COR-L47 (cell line): ENCODE measurements at regions not wholly inside any gene's neighbourhood (a gene's known extent, or its start where the extent isn't known, plus 50 kb on each side); places are given as distances from the start of the nearest gene placed in this dataset.

Source experiments
- DNase-seq: peaks from one replicate; lab custom pipeline; 2025; lab: John Stamatoyannopoulos, UW

DNA sequence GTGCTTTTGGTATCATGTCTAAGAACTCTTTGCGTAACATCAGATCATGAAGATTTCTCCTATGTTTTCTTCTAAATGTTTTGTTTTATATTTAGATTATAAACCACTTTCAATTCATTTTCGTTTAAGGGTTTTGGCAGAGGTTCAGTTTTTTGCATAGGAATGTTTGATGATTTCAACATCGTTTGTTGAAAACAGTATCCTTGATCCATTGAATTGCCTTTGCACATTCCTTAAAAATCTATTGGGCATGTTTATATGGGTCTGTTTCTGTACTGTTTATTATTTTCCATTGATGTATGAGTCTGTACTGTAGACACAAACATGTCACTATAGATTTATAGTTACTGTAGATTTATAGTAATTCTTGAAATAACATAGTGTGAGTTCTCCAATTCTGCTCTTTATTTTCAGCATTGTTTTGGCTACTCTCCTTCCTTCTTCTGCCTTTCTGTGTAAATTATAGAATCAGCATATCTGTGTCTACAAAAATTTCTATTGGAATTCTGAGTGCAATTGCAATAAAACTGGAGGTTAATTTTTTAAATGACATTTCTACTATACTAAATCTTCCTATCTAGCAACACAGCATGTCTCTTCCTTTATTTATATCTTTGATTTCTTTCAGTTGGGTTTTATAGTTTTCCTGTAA lies 374.0 kb downstream of the SV2B start:
- no peak for DNase-seq

DNA sequence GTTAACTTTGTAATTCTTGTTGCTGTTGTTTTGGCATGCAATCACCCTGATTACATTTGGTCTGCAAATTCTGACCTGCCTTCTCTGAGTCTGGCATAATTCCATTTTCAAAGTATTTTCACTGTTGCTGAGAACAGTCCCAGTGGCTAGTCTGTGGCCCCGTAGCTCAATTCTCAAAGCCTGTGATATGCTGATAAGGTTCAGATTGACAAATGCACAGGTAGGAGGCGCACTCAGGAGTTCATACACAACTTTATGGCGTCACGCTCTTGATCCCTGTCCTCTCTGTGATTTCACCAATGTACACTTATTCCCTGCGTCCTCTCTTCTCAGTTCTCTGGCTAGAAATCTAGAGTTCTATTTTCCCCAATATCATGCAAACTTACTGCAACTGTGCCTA lies 376.6 kb upstream of the SLCO3A1 start:
- DNase-seq, result no peak

DNA sequence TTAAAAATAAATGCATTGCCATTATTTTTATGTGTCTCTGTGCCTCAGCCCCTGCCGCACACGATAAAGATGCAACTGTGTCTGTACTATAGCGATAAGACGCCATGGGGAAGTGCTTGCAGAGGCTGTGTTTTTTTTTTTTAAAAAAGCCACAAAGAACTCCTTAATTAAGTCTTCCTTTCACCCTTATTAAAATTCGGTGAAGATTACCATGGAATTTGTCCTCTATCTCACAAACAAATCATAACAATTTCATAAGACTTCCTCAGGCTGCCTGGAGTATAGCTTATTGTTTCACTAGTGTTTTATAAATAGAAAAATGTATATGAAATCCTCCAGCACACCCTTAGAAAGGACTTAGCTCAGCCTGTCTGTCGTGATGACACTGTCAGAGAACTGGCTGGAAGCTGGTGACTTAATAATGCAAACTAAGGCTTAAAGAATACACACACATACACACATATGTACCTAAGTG lies 374.8 kb upstream of the SLCO3A1 start:
- DNase-seq, result no peak

DNA sequence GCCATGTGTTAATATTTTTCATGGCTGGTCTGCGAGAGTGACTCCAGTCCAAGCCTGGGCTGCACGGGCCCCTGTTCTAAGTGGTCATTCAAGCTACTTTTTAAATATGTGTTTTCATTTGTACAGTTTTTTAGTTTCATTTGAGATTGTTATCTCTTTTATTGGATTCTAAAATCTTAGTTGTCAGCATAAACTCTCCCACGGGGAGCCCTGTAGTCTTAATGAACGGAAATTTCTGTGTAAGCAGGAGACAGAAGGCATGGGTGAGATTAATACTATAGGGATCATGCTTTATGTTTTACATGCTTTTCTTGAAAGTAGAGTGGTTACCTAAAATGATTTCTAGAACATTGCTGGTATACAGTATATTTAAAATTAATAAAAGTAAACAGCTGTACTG lies 373.1 kb upstream of the SLCO3A1 start:
- DNase-seq, result no peak

DNA sequence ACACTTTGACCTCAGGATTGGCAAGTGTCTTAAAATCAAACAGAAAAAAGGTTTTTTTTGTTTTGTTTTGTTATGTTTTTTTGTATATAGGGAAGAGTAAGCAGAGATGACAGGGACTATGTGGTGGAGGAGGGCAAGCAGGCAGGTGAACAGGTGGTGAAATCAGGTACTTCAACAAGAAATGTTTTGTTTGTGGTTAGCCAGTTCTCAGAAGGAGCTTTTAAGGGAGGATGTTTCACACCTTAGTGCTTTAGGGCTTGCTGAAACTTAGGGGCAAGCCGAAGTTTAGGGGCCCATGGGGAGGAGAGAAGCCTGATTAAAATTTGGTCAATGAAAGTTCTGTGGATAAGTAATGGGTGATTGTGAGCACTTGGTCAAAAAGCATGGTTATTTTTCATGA lies 370.7 kb upstream of the SLCO3A1 start:
- DNase-seq, result no peak

DNA sequence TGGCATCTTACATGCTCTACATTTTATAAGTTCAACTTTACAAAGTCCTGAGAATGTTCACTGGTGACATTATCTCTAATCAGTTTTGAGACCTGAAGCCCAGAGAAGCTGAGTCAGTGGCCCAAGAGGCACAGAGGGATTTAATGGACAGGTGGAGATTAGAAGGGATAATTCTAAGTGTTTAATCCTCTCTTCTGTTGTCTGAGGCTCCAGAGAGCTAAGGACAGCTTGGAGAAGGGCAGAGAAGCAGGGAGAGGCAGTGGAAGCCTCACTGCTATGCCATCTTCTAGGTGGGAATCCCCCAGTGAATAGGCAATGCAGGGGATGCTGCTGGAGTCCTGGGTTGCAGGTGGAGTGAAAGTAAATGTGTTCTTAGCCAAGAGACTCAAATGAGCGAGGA lies 369.4 kb upstream of the SLCO3A1 start:
- no peak for DNase-seq

DNA sequence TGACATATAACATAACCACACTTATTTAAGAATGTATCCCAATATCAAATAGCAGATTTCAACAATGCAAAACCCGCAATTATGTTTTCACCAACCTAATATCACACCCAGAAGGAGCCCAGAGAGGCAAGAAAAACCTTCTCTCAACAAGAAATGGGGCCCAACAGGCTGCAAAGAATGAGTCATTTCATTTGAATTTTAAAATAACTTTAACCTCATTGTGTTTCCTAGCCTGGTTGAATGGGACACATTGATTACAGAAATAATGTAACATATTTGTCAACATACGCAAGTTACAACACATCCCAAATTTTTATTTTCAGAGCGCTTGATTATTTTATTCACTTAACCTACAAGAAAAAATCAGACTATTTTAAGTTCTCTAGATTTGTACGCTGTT lies 365.1 kb upstream of the SLCO3A1 start:
- no peak for DNase-seq

DNA sequence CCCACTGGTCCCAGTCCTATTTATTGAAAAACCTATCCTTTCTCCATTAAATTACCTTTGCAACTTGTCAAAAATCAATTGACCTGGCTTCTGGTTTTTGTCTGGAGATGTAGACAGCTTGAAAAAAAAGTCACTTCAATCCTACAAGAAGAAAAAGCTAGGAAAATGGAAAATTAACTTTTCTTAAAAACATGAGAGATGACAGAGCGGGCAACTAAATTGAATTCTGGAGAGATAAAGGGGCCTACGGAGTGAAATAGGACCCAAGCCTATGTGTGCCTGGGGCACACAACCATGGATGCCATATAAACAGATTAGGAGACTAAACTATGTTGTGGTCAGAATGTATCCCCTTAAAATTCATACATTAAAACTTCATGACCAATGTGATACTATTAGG lies 363.3 kb upstream of the SLCO3A1 start:
- DNase-seq, result no peak

DNA sequence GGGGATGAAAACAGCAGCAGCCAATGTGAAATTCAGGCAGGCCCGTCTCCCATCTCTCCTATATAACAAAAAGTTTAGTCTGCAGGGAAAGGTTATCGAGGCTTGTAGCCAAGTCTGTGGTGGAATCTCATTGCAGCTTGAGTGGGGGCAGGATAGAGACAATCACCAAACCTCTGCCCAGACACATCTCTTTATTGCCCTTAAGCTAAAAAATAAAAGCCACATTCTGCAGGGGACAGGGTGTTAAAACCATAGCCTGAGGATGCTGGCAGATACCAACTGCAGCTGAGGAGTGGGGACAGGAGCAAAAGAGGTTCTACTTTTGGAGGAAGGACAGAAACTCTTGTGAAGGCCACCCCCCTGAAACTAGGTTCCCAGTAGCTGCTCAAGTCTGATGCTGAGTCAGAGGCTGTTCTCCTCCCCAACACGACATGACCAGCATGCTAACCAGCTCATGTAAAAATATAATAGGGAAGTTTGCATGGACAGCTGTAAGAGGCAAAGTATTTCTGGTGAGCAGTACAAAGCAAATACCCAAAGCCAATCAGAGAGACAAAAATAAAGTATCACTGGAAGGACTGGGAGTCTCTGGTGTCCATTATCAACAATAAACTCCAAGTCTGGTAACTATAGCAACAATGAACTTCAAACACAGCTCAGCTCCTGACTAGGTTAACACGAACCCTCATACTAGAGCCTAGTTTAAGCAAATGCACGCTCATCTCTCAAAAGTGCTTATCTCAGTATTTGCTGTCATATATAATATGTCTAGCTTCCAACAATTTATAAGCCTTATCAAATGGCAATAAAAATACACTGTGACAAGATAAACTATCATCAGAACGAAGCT lies 362.2 kb upstream of the SLCO3A1 start:
- DNase-seq, result no peak

DNA sequence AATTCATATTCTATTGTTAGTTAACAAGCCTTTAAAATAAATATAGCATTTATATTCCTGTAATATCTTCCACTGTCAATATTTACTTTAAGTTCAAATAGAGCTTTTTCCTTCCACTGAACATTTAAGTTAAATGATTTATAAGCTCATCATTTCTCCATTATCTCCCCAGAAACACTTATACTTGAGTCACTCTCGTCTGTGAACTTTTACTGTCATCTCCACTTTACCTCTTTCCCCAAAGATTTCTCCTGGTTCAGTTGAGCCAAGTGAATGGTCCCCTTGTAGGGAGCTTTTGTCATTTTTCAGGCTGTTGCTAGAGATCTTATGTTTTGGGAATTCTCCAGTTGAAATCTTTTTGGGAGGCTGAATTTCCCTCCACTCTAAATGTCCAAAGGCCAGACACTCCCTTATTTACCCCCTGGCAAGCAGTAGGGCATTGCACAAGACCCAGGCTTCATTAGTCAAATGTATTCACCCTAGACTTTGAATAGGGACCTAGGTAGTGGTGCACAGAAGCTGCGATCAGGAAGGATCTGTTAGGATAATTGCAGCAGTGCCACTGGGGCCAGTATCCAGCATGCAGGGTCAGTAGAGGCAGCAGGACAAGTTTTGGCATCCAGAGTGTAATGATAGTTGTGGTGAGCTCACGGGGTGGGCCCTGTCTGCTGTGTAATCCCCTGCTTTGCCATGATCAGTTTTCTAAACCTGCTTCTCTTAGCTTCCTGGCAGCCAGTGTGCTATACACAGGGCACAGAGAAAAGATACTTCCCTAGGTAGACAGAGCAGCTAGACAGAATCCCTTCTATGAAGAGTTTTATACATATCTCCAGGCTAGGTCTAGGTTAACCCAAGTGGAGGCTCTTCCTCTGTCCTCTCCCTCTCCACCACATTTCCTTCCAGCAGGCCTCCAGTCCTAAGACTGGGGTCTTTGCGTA lies 356.5 kb upstream of the SLCO3A1 start:
- DNase-seq, result no peak

DNA sequence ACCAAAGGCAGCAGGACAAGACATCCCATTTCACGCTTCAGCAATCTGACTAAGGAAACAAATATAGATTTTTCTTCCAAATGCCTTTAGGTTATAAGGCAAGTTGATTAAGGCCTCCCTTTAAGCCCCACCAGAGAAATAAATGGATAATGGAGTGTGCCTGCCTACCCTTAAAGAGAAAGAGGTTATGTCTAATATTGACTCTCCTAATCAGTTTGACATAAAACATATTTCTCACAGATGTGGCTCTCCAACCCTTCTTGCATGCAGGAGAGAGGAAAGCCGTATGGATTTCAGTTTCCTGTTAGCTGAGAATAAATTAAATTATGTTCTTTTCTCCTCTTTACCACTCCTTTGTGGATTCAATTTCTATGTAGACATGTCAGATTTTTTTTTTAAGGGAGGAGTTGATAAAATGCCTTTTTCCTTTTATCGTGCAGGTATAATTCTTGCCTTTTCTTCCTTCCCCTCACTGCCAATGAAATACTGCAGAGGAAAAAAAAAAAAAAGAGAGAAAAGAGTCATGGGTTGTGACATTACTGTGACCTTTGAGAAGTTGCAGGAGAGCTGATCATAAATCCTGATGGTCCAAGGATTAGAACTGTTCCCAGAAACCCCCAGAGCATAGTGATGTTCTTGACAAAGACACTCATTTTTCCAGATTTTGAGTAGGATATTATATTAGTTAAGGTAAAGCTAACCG lies 355.3 kb upstream of the SLCO3A1 start:
- no peak for DNase-seq

DNA sequence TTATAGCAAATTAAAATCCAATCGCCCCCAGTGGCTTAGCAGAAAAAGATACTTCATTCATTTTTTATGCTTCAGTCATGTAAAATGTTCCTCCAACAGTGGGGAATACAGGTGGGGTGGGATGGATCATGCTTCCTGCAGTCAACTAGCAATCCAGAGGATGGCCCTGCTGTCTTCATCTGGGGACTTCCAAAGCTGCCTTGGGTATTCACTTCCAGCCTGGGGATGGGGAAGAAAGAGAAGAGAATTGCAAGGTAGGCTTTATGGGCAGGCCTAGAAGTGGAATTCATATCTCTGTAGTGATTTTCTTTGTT lies 354.8 kb upstream of the SLCO3A1 start:
- DNase-seq, result no peak

DNA sequence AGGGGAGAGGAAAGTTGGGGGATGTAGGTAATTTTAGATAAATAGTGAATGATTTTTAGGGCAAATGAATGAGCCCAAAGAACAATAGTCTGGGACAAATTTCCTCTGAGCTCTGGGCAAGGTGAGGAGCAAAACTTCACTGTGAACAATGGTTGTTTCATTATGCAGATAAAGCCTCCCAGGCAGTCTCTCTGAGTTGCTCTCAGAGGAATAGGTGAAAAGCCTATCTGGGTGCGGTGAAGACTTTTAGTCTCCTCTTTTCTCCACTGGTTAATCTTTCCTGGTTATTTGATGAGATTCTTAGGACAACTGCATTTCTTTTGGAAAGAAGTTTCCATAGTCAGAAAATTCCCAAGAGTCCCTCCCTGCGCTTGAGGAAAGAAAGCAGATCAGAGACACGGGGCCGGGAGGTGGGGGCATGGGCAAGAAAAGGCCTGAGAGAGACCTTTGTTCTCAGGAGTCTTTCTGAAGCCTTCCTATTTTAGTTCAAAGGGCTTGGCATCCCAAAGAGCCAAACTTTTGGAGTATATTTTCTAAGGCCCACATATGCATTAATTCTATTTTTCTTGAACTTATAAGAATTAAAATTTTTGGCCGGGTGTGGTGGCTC lies 353.6 kb upstream of the SLCO3A1 start:
- no peak for DNase-seq

DNA sequence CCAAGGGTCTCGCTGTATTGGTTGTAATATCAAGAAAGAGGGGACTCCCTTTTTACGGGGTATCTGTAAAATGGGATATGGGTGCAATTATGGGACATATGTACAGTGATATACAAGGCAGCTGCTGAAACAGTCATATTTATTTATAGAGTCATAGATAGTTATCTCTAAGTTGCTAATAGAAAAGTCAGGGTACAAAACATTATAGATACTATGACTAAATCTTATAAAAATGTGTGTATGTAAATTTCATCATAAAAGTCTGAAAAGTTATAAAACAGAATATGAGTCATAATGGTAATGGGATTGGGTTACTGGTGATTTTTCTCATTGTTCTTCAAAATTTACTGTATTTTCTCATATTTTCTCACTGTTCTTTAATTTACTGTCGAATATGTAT lies 344.9 kb upstream of the SLCO3A1 start:
- no peak for DNase-seq

DNA sequence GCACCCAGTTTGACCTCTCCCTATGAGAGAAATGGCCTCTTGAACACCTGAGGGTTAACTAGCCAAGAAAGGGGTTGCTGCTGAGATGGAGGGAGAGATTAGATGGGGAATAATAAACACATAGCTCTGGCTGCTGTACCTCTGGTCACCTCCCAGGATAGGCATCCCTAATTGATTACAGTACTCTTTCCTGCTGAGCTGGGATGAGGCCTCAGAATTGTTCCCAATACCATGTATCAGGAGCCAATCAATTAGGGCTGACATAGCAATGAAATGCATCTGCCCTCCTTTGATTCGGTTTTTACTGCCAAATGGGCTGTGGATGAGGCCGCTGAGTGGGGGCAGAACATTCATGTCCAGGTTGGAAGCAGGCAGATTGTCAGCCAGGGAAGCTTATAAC lies 339.4 kb upstream of the SLCO3A1 start:
- DNase-seq, result no peak

DNA sequence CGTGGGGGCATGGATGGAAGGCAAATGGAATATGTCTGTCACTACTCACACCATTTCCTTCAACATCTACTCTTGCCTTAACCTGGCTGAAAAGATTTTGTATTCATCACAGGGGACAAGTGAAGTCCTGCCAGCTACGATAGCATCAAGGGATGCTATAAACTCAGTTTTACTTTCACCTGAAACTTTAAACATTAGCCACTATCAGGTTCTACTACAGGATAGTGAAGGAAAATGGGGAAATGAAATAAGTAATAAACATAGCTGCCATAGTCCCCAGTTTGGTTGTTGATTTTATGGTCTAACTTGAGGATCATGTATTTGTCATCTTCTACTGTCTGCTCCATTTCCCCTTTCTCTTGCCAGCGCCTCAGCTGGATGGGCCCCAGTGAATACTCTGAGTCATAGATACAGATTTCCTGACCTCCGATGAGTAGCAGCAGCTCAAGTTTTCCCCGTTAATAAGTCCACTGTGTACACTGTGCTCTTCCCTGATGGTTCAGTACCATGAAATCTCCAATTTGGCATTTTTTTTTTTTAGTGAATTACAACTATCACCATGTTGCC lies 338.2 kb upstream of the SLCO3A1 start:
- no peak for DNase-seq

DNA sequence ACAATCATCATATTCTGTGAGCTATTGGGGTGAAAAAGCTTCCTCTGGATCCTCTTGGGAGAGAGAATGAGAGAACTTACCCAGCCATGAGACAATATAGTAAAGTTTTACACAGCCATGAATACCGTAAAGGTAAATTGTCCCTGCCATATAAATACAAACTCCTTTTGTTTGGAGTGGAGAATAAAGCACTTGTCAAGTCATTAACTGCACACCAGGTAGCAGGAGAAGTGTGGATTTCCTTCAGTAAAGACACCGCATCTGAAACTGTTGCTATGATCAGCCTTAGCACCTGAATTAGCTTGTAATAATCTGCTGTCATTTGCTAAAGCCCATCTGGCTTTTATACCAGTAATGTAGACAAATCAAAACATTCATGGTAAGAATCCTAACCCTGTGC lies 336.6 kb upstream of the SLCO3A1 start:
- DNase-seq, result peak; percentile 51

DNA sequence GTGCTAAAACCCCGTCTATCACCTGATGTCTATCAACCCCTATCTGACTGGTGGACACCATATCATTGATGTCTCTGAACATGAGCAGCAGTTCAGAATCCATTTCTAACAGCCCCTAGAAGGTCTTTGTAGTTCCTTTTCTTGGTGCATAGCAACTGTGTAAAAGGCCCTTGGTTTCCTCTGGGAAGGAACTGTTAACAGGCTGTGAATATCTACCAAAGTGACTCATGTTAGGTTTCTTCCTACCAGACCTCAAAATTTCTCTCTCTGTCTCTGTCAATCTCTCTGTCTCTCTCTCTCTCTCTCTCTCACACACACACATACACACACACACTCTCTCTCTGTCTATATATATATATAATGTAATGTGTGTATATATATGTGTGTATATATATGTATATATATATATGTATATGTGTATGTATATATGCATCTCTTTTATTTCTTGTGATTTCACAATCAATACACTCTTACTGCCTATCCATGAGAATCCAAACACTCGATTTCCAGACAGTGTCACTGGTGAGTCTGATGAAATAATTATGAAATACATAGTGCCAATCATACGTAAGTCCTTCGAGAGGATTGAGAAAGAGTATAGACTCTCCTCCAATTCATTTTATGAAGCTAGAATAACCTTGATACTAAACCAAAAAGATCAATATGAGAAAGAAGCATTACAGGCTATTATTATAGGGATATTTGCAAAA lies 335.9 kb upstream of the SLCO3A1 start:
- DNase-seq, result no peak

DNA sequence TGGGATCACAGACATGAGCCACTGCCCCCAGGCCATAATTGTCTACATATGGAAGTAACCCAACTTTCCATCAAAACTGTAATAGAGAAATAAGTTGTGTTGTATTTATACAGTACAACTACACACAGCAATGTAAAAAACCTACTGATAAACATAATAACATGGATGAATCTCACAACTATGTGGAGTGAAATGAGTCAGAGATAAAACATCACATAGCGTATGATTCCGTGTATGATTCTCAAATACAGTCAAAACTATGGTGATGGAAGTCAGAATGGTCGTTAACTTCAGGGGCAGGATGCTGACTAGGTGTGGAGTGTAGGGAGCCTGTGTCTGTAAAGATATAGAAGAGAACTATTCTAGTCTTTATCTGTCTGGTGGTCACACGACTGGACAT lies 332.7 kb upstream of the SLCO3A1 start:
- DNase-seq, result no peak

DNA sequence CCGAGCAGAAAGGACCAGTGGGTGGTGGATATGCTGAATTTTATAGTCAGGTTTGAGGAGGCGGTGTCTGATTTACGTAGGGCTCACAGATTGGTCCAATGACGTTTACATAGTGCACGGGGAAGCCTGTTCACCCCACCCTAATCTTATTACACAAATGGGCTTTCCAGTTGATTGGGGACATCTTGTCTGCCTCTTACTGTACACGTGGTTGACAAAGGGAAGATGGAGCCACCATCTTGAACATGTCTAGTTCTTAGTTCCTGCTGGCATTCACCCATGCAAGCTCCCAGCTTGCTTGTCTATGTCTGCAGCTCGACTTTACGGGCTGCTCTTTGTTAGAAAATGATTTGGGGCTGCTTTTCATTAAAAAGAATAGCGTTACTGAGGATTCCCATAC lies 332.0 kb upstream of the SLCO3A1 start:
- DNase-seq, result no peak

DNA sequence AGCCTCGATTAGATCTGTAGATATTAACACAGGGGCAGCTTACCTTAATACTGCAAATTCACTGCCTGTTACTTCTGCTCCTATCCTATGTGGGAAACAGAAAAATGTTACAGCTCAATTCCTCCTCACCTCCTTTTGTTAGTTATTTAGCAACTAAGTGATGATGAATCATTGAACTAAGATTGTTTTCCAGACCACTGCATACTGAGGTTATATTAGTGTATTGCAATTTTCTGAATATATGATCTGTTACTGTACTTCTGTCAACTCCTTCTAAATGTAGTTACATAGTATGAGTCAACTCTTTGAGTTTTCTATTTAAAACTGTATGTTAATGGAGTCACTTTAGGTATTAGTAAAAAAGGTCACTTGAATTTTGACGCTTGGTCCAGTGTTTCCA lies 331.5 kb upstream of the SLCO3A1 start:
- no peak for DNase-seq
